OCI-LY7 (cell line): ENCODE measurements at regions not wholly inside any gene's neighbourhood (a gene's known extent, or its start where the extent isn't known, plus 50 kb on each side); places are given as distances from the start of the nearest gene placed in this dataset.

Experiments
- CTCF ChIP-seq: fragments of 200-600 bp; sonication (generic); conservative IDR thresholded peaks from 2 replicates; pipeline ENCODE4 v1.5.1; 2014; ENCODE audit warnings: mild to moderate bottlenecking, antibody characterized with exemption, low read length, moderate library complexity, mixed read lengths
- EZH2phosphoT487 ChIP-seq: fragments of 200-600 bp; sonication (generic); IDR thresholded peaks from 2 replicates; pipeline ENCODE4 v1.6.1; 2018; ENCODE audit warnings: low read depth, borderline replicate concordance, mild to moderate bottlenecking, mixed run types, antibody characterized with exemption, low read length, moderate library complexity, mixed read lengths

GRCh38 chr11:109209572-109209971 lies 212.4 kb upstream of the C11orf87 start:
- TF ChIP-seq CTCF (no peak), EZH2phosphoT487 (no peak)
